PC-9 (cell line): ENCODE measurements at regions not wholly inside any gene's neighbourhood (a gene's known extent, or its start where the extent isn't known, plus 50 kb on each side); places are given as distances from the start of the nearest gene placed in this dataset.

Experiments used
- CTCF ChIP-seq: fragments of 200-600 bp; sonication (generic); conservative IDR thresholded peaks from 2 replicates; pipeline ENCODE4 v1.6.1; 2017; ENCODE audit warnings: mixed run types, antibody characterized with exemption, mild to moderate bottlenecking, moderate library complexity
- EZH2 ChIP-seq: fragments of 200-600 bp; sonication (generic); IDR thresholded peaks from 2 replicates; pipeline ENCODE4 v1.8.0; 2017; ENCODE audit warnings: antibody characterized with exemption, low read depth

GRCh38 chr9:108591121-108591520 lies 264.7 kb downstream of the ACTL7B start:
- no peak for TF ChIP-seq CTCF
- no peak for TF ChIP-seq EZH2
